H9 (cell line): ENCODE measurements at regions not wholly inside any gene's neighbourhood (a gene's known extent, or its start where the extent isn't known, plus 50 kb on each side); places are given as distances from the start of the nearest gene placed in this dataset.

Source experiments
- DNase-seq: peaks from one replicate; pipeline ENCODE4 v3.0.0-alpha.2; 2017
- H2AFZ ChIP-seq: one replicate; pipeline ENCODE4 v1.6.1; 2013; ENCODE audit warnings: mild to moderate bottlenecking, low read length, control low read depth, moderate library complexity
- H2AK5ac ChIP-seq: 2 replicates; pipeline ENCODE4 v1.6.1; 2013; ENCODE audit warnings: low read length, control low read depth, mixed read lengths; ENCODE audit not compliant: insufficient read length
- H2BK120ac ChIP-seq: one replicate; pipeline ENCODE4 v1.6.1; 2013; ENCODE audit warnings: low read depth, mild to moderate bottlenecking, low read length, control low read depth, inconsistent platforms; ENCODE audit not compliant: poor library complexity, severe bottlenecking
- H2BK12ac ChIP-seq: 2 replicates; pipeline ENCODE4 v1.6.1; 2013; ENCODE audit warnings: low read length, control low read depth, mixed read lengths, low read depth; ENCODE audit not compliant: insufficient read length
- H2BK15ac ChIP-seq: 2 replicates; pipeline ENCODE4 v1.6.1; 2013; ENCODE audit warnings: low read depth, low read length, control low read depth
- H2BK20ac ChIP-seq: one replicate; pipeline ENCODE4 v1.6.1; 2013; ENCODE audit warnings: low read depth, mild to moderate bottlenecking, low read length, control low read depth, inconsistent platforms; ENCODE audit not compliant: poor library complexity, severe bottlenecking
- H2BK5ac ChIP-seq: 2 replicates; pipeline ENCODE4 v1.6.1; 2013; ENCODE audit warnings: low read length, control low read depth, mixed read lengths; ENCODE audit not compliant: insufficient read length
- H3K14ac ChIP-seq: 2 replicates; pipeline ENCODE4 v1.6.1; 2013; ENCODE audit warnings: low read length, control low read depth; ENCODE audit not compliant: insufficient read depth
- H3K18ac ChIP-seq: 2 replicates; pipeline ENCODE4 v1.6.1; 2013; ENCODE audit warnings: low read depth, mild to moderate bottlenecking, mixed read lengths, low read length, control low read depth; ENCODE audit not compliant: insufficient read length
- H3K23ac ChIP-seq: 2 replicates; pipeline ENCODE4 v1.6.1; 2013; ENCODE audit warnings: low read length, control low read depth, mixed read lengths, low read depth; ENCODE audit not compliant: insufficient read length
- H3K23me2 ChIP-seq: 2 replicates; pipeline ENCODE4 v1.6.1; 2013; ENCODE audit warnings: low read depth, mild to moderate bottlenecking, mixed read lengths, low read length, control low read depth; ENCODE audit not compliant: insufficient read length, poor library complexity, severe bottlenecking
- H3K27ac ChIP-seq: 2 replicates; pipeline ENCODE4 v1.5.1; 2013; ENCODE audit warnings: low read length, control low read depth, mixed read lengths, low read depth; ENCODE audit not compliant: insufficient read length
- H3K27me3 ChIP-seq: 2 replicates; pipeline ENCODE4 v1.6.1; 2013; ENCODE audit warnings: low read length, control low read depth, inconsistent platforms; ENCODE audit not compliant: insufficient read depth
- H3K4ac ChIP-seq: 2 replicates; pipeline ENCODE4 v1.6.1; 2013; ENCODE audit warnings: low read depth, mild to moderate bottlenecking, control low read depth, inconsistent platforms, low read length, moderate library complexity
- H3K4me1 ChIP-seq: 2 replicates; pipeline ENCODE4 v1.6.1; 2013; ENCODE audit warnings: low read length, control low read depth, inconsistent platforms; ENCODE audit not compliant: insufficient read depth
- H3K4me2 ChIP-seq: 2 replicates; pipeline ENCODE4 v1.6.1; 2013; ENCODE audit warnings: low read length, control low read depth, mixed read lengths; ENCODE audit not compliant: insufficient read length, insufficient read depth
- H3K56ac ChIP-seq: 2 replicates; pipeline ENCODE4 v1.6.1; 2013; ENCODE audit warnings: low read depth, mild to moderate bottlenecking, mixed read lengths, low read length, control low read depth; ENCODE audit not compliant: insufficient read length
- H3K79me1 ChIP-seq: 2 replicates; pipeline ENCODE4 v1.6.1; 2013; ENCODE audit warnings: low read depth, mild to moderate bottlenecking, moderate library complexity, low read length, control low read depth, inconsistent platforms; ENCODE audit not compliant: insufficient read depth, poor library complexity, severe bottlenecking
- H3K79me2 ChIP-seq: 2 replicates; pipeline ENCODE4 v1.6.1; 2013; ENCODE audit warnings: low read length, control low read depth, inconsistent platforms; ENCODE audit not compliant: insufficient read depth
- H3K9ac ChIP-seq: 2 replicates; pipeline ENCODE4 v1.6.1; 2013; ENCODE audit warnings: low read length, control low read depth, mixed read lengths; ENCODE audit not compliant: insufficient read length; ENCODE audit errors: extremely low read depth
- H3K9me3 ChIP-seq: one replicate; pipeline ENCODE4 v1.6.1; 2013; ENCODE audit warnings: low read depth, low read length, inconsistent platforms; ENCODE audit not compliant: control insufficient read depth
- H3T11ph ChIP-seq: one replicate; pipeline ENCODE4 v1.6.1; 2013; ENCODE audit warnings: mild to moderate bottlenecking, low read length, control low read depth, inconsistent platforms
- H4K20me1 ChIP-seq: one replicate; pipeline ENCODE4 v1.6.1; 2013; ENCODE audit not compliant: control insufficient read depth, insufficient read length, insufficient read depth
- H4K5ac ChIP-seq: 2 replicates; pipeline ENCODE4 v1.6.1; 2013; ENCODE audit warnings: low read depth, mild to moderate bottlenecking, mixed read lengths, low read length, control low read depth; ENCODE audit not compliant: insufficient read length
- H4K8ac ChIP-seq: replicated peaks from 2 replicates; pipeline ENCODE4 v1.6.1; 2013; ENCODE audit warnings: low read length, control low read depth, mixed read lengths, low read depth; ENCODE audit not compliant: insufficient read length
- H4K91ac ChIP-seq: 2 replicates; pipeline ENCODE4 v1.6.1; 2013; ENCODE audit warnings: low read depth, mild to moderate bottlenecking, moderate library complexity, mixed read lengths, low read length, control low read depth; ENCODE audit not compliant: insufficient read length
- H3K27ac Mint-ChIP-seq, 3 experiments: 2 replicates in 2 of 3; 3 replicates in 1 of 3; pipeline ENCODE4 v1.8.0; 2020 to 2021; ENCODE audit warnings: mixed read lengths in 3 of 3, mild to moderate bottlenecking in 1 of 3, moderate library complexity in 1 of 3
- H3K27me3 Mint-ChIP-seq: 2 replicates; pipeline ENCODE4 v1.8.0; 2021; ENCODE audit warnings: low read depth, mild to moderate bottlenecking, moderate library complexity, mixed read lengths
- H3K36me3 Mint-ChIP-seq, 3 experiments: 2 replicates in 2 of 3; 3 replicates in 1 of 3; pipeline ENCODE4 v1.8.0; 2020 to 2021; ENCODE audit warnings: low read depth in 3 of 3, mixed read lengths in 3 of 3; ENCODE audit not compliant: insufficient read depth in 1 of 3
- H3K4me1 Mint-ChIP-seq, 2 experiments: 2 replicates each; pipeline ENCODE4 v1.8.0; 2020; ENCODE audit warnings: mixed read lengths in 2 of 2
- H3K4me3 Mint-ChIP-seq, 2 experiments: 2 replicates in 1 of 2; 3 replicates in 1 of 2; pipeline ENCODE4 v1.8.0; 2020 to 2021; ENCODE audit warnings: mild to moderate bottlenecking in 2 of 2, mixed read lengths in 2 of 2, moderate library complexity in 1 of 2
- H3K9me3 Mint-ChIP-seq, 2 experiments: 2 replicates in 1 of 2; 3 replicates in 1 of 2; pipeline ENCODE4 v1.8.0; 2020; ENCODE audit warnings: mild to moderate bottlenecking in 2 of 2, mixed read lengths in 2 of 2, moderate library complexity in 1 of 2
- WGBS: extraction: QIAGEN DNeasy Blood & Tissue Kit; methylation state at CpG from one replicate; pipeline ENCODE4 v1.1.7; 2013; ENCODE audit warnings: missing lambda C conversion rate, low lambda C conversion rate, mixed read lengths; ENCODE audit not compliant: insufficient read length; ENCODE audit errors: extremely low coverage; 5-methylcytosine and 5-hydroxymethylcytosine counted together
- TF ChIP-seq, protein P1 (sequence below): fragments of 200-600 bp; sonication (generic); conservative IDR thresholded peaks from 3 replicates; pipeline ENCODE4 v1.8.0; 2021; ENCODE audit warnings: antibody characterized with exemption, mild to moderate bottlenecking

DNA sequence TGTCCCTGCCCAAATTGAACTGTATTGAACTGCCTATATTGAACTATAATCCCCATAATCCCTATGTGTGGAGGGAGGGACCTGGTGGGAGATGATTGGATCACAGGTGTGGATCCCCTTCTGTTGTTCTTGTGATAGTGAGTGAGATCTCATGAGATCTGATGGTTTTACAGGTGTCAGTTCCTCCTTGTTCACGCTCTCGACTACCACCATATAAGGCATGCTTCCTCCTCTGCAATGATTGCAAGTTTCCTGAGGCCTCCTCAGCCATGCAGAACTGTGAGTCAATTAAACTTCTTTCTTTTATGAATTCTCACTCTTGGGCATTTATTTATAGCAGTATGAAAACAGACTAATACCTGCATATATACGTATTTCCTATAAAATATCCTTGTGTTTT is 206.5 kb upstream of the PDGFD start:
- Histone ChIP-seq H3K27ac (no peak overlapping the region), H4K8ac (no peak overlapping the region), H2BK5ac (no peak overlapping the region), H2BK120ac (no peak overlapping the region), H4K20me1 (no peaks in the 10 kb centered on the region), H2BK12ac (no peak overlapping the region), H3K9me3 (no peaks in the 10 kb centered on the region), H3K79me1 (no peaks in the 10 kb centered on the region), H3K27me3 (no peaks in the 10 kb centered on the region), H3K14ac (no peak overlapping the region), H3K18ac (no peak overlapping the region), H2AK5ac (no peak overlapping the region), H4K5ac (no peak overlapping the region), H3K56ac (no peak overlapping the region), H4K91ac (no peak overlapping the region), H2BK15ac (no peak overlapping the region), H2AFZ (no peak overlapping the region), H3K23ac (no peak overlapping the region), H3K9ac (no peak overlapping the region), H3T11ph (no peak overlapping the region), H3K4me2 (no peak overlapping the region), H3K4me1 (no peaks in the 10 kb centered on the region), H3K79me2 (no peaks in the 10 kb centered on the region), H3K23me2 (no peaks in the 10 kb centered on the region), H2BK20ac (no peak overlapping the region), H3K4ac (no peak overlapping the region)
- no CpG with 5 or more reads among the region's 3 CpGs for WGBS
- H3K27me3 Mint-ChIP-seq: no peaks in the 10 kb centered on the region
- H3K36me3 Mint-ChIP-seq: no peaks in the 10 kb centered on the region
- TF ChIP-seq, protein P1, sequence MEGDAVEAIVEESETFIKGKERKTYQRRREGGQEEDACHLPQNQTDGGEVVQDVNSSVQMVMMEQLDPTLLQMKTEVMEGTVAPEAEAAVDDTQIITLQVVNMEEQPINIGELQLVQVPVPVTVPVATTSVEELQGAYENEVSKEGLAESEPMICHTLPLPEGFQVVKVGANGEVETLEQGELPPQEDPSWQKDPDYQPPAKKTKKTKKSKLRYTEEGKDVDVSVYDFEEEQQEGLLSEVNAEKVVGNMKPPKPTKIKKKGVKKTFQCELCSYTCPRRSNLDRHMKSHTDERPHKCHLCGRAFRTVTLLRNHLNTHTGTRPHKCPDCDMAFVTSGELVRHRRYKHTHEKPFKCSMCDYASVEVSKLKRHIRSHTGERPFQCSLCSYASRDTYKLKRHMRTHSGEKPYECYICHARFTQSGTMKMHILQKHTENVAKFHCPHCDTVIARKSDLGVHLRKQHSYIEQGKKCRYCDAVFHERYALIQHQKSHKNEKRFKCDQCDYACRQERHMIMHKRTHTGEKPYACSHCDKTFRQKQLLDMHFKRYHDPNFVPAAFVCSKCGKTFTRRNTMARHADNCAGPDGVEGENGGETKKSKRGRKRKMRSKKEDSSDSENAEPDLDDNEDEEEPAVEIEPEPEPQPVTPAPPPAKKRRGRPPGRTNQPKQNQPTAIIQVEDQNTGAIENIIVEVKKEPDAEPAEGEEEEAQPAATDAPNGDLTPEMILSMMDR: no peak
- H3K4me3 Mint-ChIP-seq: no peak overlapping the region
- no peaks in the 10 kb centered on the region; a peak in 1 of 5 replicates for H3K9me3 Mint-ChIP-seq
- H3K27ac Mint-ChIP-seq: no peak overlapping the region
- no peaks in the 10 kb centered on the region for H3K4me1 Mint-ChIP-seq
- DNase-seq: no peak
